ENCODE measurements at regions not wholly inside any gene's neighbourhood (a gene's known extent, or its start where the extent isn't known, plus 50 kb on each side); places are given as distances from the start of the nearest gene placed in this dataset.

GRCh38 chr4:13097971-13098370 lies 386.2 kb downstream of the RAB28 start:
- TF ChIP-seq CTCF (IDR thresholded peaks at IDR 0.05) (no peak), POLR2A (IDR thresholded peaks at IDR 0.05) (no peak), POLR2AphosphoS5 (IDR thresholded peaks at IDR 0.05) (no peak), EP300 (IDR thresholded peaks at IDR 0.05) (no peak)
